HG02642 (cell line): ENCODE measurements at regions not wholly inside any gene's neighbourhood (a gene's known extent, or its start where the extent isn't known, plus 50 kb on each side); places are given as distances from the start of the nearest gene placed in this dataset.

ENCODE experiments used
- ATAC-seq: cut with Tn5 transposase; IDR thresholded peaks from one replicate; pipeline ENCODE4 v1.9.1; 2021; ENCODE audit warnings: mild to moderate bottlenecking; ENCODE audit not compliant: unreplicated experiment, poor library complexity

DNA sequence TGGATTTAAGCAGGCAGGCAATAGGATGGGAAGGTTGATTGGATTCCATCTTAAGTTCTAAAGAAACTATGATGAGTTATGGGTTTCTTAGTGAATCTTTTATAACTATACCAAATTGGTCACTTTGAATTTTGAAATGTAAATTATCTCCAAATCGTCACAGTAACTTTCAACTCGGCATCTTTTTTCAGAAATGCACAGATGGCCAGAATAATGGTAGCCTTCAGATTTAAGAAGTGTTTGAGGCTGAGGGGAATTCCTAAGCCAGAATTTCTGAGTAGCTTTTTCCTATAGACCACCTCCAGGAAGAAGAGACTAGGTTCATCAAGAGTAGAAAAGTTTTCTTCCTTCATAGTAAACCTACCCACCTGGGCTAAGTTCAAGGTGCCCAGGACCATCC is 663.7 kb upstream of the TENM3 start:
- ATAC-seq = no peak

DNA sequence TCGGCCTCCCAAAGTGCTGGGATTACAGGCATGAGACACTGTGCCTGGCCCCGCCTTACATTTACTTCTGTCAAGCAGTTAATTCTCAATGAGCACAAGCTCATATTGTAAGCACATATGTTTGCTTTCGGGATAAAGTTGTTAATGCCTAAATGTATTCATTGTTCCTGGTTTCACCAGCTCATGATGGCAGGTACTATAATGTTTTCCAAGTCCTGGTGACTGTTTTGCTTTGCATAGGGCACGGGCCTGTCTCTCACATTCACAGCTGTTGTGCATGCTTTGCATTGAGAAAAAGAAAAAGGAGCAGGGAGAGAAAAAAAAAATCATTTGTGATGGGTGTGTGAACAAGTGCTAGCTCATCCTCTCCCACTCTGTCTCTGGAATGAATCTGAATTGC is 661.2 kb upstream of the TENM3 start:
- ATAC-seq = no peak

DNA sequence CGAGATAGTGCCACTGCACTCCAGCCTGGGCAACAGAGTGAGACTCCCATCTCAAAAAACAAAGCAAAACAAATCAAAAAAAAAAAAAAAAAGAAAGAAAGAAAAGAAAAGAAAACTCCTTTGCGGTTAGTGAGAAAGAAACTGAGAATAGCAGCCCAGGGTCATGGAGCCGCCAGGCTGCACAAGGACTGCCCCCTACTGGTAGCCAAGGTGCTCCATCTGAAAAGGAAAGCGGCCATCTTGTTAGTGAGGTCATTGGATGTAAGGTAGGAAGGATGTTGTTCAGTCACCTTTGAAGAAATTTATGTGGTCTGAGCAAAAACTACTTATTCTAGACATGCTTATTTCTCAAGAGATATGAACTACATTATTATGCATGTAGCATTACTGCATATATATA is 660.6 kb upstream of the TENM3 start:
- ATAC-seq = no peak

DNA sequence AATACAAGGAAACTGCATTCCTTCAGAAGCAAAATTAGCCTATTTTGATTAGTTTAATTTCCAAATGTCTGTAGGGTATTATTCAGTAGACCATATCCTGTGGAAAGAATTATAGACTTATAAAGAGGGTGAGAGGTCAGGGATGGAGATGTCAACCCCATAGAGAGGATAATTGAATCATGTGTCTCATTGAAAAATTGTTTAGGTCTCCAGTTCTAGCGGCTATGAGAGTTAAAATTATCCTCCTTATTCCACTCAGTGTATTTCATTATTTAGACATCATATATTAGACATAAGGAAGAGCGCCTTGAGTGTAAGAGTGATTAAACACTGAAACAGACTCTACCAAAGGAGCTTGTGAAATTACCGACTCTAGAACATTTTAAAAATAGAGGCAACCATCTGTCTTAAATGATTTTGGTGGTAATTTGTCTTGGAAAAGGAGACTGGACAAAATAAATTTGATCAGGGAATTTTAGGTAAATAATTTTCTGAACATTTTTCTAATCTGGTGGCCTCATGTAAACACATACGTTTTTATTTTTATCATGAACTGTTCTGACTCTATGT is 654.4 kb upstream of the TENM3 start:
- ATAC-seq = no peak

DNA sequence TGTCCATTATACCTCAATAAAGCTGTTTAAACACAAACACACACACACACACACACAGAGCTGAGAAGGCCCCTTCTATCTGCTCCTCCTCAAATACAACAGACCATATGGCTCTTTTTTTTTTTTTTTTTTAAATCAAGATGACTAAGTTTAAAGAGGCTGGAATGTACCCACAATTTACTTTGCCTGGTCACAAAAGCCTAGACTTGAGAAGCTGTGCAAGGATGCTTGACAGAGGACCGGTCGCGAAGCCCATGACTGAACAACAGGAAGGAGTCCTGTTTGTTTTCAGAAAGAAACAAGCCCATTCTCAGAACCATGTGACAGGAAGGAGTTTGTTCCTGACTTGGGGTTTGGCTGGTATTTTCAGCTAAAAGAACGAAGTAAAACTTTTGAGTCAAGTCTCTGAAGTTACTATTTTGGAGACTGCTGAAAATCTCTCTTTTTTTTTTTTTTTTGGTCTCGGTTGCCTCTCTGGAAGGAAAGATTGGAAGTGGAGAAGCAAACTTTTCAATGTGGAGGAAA is 650.9 kb upstream of the TENM3 start:
- no peak for ATAC-seq

DNA sequence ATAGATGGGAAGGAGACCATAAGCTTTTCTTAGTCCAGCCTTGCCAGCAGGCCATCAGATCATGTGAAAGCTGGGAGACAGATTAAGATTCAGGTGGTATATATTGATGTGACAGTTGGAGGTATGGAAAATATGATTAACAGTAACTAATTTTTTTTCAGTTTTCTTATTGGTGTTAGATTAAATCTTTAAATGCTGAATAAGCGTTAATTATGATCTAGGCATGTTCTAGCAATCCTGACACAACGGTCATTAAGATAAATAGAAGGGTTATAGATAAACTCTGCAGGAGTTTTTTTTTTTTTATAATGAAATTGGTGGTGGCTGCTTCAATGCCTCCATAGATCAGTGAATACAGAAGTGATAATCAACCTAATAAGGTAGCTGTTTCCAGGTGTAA is 649.5 kb upstream of the TENM3 start:
- no peak for ATAC-seq

DNA sequence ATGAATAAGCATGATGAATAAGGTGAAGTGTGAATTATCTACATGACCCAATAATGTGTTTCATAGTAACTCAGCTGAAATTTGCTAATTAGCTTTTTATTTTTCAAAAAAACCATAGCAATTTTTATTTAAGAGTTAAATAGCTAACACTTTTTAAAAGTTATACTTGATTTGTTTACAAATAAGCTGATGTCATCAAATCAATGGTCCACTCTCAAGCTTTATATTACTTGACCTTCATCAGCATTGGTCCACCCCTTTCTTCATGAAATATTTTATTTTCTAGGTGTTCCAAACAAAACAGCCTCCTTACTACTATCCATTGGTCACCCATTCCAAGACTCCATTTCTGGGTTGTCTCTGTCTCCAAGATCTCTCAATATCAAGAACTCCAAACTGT is 649.0 kb upstream of the TENM3 start:
- ATAC-seq = no peak

DNA sequence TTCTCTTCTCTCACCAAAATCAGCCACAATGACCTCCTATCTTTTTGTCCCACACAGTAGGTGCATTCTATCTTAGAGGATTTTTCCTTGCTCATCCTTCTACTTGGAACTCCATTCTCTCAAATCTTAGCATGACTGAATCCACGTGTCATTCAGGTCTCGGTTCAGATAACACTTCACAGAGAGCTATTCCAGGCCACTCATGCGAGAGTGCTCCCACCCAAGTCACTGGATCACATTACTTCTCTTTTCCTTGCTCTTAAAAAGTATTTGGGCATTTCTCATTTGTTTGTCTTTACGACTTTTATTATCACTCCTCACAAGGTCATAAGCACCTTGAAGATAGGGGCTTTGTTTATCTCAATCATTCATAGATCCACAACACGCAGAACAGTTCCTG is 647.5 kb upstream of the TENM3 start:
- no peak for ATAC-seq

DNA sequence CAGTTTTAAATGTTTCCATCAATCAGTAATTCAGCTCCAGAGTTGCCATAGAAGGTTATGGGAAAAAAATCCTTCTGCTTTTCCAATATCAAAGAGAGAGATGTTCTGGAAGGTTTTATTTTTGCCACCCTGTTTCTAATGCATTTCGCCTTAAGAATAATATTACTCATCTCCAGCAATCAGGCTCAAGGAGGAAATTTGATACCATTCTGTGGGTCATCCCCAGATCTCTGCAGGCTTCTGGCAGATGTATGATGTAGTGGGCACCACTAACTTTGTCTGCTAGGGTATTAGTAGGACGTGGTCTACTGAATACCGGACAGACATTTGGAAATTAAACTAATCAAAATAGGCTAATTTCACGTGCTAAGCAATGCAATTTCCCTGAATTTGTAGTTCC is 645.4 kb upstream of the TENM3 start:
- ATAC-seq = no peak

DNA sequence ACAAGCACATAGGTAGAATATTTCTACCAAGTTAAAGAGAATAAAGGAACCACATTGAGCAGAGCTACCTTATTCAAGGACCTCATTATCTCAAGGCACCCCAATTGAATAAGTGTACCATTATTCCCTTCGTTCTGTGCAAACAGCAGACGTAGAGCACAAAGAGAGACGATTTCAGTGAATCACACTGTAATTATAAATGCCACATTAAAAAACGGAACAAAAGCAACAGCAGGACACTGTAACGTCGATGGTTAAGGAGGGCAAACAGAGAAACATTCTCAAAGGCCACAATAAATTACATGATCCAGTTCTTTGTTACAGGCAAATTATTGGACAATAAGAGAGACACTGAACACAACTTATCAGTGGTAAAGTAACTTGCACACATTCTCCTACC is 644.1 kb upstream of the TENM3 start:
- no peak for ATAC-seq

DNA sequence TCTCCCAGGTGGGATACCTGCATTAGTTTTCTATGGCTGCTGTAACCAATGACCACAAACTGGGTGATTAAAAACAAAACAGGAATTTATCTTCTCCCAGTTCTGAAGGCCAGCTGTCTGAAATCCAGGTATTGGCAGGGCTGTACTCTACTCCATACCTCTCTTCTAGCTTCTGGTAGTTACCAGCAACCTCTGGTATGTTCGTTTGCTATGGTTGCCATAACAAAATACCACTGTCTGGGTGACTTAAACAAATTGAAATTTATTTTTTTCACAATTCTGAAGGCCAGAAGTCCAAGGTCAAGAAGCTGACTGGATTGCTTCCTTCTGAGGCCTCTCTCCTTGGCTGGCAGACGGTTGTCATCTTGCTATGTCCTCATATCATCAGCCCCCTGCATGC is 642.1 kb upstream of the TENM3 start:
- no peak for ATAC-seq

DNA sequence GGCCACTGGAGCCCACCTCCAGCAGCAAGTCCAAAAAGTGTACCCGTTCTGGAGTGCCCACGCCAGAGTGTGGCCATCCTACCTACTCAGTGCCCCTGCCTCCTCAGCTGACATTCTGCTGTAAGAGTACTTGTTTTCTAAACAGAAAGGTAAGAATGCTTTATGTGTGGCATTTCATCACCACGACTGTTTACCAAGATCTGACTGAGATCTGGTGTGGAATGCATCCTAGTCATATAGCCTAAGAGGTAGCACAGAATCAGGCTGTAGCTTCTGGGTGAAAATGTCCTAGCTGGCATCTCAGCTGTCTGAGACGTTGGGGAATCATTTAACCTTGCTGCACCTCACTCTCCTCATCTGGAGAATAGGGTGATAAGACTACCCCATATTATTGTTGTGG is 638.7 kb upstream of the TENM3 start:
- ATAC-seq = no peak

DNA sequence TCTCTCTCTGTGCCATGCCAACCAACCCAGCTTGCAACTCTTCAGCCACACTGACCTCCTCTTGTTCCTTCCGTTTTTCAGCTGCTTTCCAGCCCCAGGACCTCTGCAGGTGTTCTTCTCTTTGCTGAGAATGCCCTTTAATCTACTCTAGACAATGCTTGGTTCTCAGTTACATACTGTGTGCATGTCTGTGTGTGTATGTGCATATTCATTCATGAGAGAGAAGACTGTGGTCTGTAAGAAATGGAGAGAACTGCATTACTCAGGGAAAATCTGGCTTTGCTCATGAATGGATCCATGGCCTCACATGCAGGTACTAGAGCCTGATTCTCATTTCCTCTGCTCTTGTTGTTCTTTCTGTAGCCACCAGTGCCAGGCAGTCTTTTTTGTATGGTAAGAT is 636.9 kb upstream of the TENM3 start:
- ATAC-seq = no peak

DNA sequence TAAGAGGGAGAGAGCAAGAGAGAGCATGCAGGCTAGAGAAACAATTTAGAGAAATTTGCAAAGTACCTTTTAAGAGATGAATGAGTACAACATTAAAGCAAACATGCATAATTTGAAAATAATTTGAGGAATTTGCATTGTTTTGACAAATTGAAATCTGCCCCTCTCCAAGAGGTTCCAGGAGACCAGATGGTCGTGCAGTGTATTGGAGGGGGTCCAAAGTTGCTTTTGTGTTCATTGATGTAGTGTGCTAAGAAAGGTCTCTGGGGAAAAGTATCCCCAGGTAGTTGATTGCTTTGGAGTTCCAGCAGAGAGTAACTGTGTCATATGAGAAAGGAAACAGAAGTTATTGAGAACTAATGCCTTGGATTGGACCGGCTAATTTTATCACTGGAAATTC is 635.0 kb upstream of the TENM3 start:
- no peak for ATAC-seq

DNA sequence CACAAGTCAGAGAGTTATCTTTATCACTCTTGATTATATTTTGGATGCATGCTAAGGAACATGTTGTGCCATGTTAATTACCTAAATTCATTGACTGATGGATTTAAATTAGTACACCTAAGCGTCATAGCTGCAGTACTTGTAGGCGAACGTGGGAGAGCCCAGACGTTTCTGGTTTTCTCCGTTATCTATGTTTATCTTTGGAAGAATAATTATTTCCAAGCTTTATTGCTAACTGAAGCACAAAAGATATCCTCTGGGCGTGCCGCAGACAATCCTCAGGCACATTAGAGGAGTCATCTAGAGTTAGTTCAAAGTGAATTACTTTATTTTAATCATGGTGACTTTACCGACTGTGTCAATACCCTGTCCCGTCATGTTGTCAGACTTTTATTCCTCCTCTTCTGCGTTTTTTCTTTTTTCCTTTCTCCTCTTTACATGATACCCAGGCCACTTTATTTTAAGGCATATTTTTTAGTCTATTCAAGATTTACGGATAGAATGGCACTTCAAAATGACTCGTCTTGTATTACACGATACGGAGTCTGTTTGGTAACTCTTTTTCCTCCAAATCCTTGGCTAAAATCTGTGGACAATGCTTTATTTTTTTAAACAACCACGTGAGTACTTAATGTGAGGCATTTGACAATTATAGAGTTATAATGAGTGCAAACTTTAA is 632.0 kb upstream of the TENM3 start:
- no peak for ATAC-seq

DNA sequence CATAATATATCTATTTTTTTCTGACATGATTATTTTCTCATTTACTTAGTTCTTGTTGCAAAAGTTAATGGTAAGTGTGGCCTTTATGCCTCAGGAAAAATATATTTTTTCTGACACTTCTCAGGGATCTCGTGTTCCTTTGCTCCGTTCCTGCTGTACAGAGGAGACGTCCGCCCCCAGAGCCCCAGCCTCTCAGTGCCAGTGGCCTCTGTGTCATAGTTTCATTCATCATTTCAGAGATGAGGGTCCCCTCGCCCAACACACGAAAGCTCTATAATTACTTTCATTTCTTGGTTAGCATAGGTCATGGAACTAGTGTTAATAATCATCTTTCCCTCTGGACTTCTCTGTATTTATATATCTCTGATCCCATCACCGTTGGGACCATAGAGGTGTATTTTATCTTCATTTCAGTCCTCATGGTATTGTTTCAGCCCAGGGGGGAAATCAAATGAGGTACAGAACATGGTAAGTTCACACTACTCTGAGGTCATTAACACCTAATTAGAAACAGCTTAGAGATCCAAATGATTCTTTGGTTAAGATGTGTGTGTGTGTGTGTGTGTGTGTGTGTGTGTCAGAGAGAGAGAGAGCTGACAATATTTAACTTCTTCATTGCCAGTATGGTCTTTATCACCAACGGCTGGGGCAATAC is 631.1 kb upstream of the TENM3 start:
- ATAC-seq = no peak

DNA sequence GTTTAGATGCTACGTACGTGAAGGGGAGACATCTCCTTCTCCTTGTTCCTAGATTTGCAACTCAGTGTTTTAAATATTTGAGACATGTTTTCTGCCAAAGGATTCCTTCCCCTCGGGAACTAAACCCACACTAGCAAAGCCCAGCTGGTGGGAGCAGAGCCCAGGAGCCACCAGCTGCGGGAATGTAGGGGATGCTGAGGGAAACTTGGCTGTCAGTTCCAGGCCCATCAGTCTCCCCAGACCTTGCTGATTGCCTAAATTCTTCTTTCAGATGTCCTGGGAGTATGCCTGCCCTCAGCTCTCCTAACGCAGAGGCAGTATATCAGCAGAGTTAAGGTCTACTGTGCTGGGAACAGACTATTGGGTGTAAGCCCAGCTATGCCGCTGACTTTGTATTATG is 630.0 kb upstream of the TENM3 start:
- no peak for ATAC-seq

DNA sequence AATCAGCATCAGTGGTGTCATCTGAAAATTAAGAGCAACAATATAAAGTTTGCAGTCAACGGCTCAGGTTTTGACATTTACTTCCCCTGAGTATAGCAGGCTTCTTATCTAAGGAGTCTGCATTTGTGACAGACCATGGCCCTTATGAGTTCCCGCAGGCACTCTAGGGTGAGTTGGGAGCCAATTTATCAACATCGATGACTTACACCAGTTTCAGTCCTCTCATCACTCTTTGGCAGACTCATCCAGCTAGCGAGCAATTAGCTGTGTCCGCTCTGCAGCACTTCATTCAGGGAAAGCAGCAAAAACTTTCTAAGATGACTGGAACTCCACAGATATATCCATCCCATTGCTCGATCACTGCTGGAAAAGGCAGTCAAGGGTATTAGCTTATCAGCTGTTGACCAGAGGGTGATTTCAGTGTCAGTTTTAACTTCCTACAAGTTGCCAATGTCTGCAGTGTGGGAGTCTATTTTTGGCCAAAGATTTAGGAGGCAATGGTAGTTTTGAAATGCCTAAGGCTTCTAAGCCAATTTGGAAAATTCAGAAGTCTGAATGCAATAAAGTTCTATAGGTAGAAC is 625.1 kb upstream of the TENM3 start:
- no peak for ATAC-seq

DNA sequence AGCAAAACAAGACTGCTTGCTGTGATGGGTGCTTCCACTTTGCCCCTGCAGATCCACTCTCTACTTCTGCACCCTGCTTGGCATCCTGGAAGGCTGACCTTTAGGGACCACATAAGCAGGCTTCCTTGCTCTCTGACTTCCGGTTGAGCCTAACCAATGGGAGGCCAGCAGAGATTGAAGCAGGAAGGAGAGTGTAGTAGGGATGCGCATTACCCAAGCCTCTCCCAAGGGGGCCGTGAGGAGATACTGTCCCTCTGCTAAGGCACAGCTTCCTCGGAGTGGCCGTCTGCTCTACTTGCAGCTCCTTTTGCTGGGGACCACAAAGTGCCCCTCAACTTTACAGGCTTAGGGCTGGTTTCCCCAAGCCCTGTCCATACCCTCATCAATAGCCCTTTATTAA is 624.3 kb upstream of the TENM3 start:
- ATAC-seq = no peak

DNA sequence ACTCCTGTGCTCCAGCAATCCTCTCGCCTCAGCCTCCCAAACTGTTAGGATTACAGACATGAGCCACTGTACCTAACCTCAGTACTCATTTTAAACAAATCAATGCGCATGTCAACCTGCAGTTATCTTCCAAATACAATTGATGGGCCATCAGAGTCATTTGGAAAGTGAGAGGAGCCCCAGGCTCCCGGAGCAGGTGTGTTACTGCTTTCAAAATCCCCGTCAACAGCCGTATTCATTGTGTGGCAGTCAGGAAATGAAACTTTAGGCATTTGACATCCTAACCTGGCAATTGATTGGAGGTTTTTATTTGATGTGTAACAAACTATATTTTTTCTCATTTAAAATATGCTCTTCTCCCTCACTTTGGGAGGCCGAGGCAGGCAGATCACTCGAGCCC is 623.6 kb upstream of the TENM3 start:
- no peak for ATAC-seq
